ENCODE measurements at regions not wholly inside any gene's neighbourhood (a gene's known extent, or its start where the extent isn't known, plus 50 kb on each side); places are given as distances from the start of the nearest gene placed in this dataset.

- no peak for DNase-seq (ENCODE audit: low spot score)
- in situ Hi-C loops (cut with MboI; ENCODE audit: low pct_unique_long_range_greater_than_20kb, low sequenced_read_pairs, unreplicated experiment): no loop called here
- no peak for TF ChIP-seq CTCF (IDR thresholded peaks at IDR 0.05; ENCODE audit: extremely low read depth, insufficient read depth, missing control alignments)
These were observed 321.8 kb downstream of the TEX29 start for GRCh38 chr13:111642156-111642767.

GRCh38 chr13:111644750-111645149 lies 324.3 kb downstream of the TEX29 start:
- in situ Hi-C loops (cut with MboI; ENCODE audit: low pct_unique_long_range_greater_than_20kb, low sequenced_read_pairs, unreplicated experiment): no loop called here
- no peak for DNase-seq (ENCODE audit: low spot score)
- TF ChIP-seq CTCF (IDR thresholded peaks at IDR 0.05; ENCODE audit: extremely low read depth, insufficient read depth, missing control alignments): no peak

- in situ Hi-C loops (cut with MboI; ENCODE audit: low pct_unique_long_range_greater_than_20kb, low sequenced_read_pairs, unreplicated experiment): no loop called here
- no peak for DNase-seq (ENCODE audit: low spot score)
- TF ChIP-seq CTCF (IDR thresholded peaks at IDR 0.05; ENCODE audit: extremely low read depth, insufficient read depth, missing control alignments): no peak
These were observed 324.8 kb downstream of the TEX29 start for GRCh38 chr13:111645198-111645597.

GRCh38 chr13:111645598-111646455 lies 325.4 kb downstream of the TEX29 start:
- in situ Hi-C loops (cut with MboI; ENCODE audit: low pct_unique_long_range_greater_than_20kb, low sequenced_read_pairs, unreplicated experiment): no loop called here
- no peak for DNase-seq (ENCODE audit: low spot score)
- no peak for TF ChIP-seq CTCF (IDR thresholded peaks at IDR 0.05; ENCODE audit: extremely low read depth, insufficient read depth, missing control alignments)

GRCh38 chr13:111646456-111646855 lies 326.0 kb downstream of the TEX29 start:
- in situ Hi-C loops (cut with MboI; ENCODE audit: low pct_unique_long_range_greater_than_20kb, low sequenced_read_pairs, unreplicated experiment): no loop called here
- DNase-seq (ENCODE audit: low spot score): no peak
- no peak for TF ChIP-seq CTCF (IDR thresholded peaks at IDR 0.05; ENCODE audit: extremely low read depth, insufficient read depth, missing control alignments)

- in situ Hi-C loops (cut with MboI; ENCODE audit: low pct_unique_long_range_greater_than_20kb, low sequenced_read_pairs, unreplicated experiment): no loop called here
- TF ChIP-seq CTCF (IDR thresholded peaks at IDR 0.05; ENCODE audit: extremely low read depth, insufficient read depth, missing control alignments): no peak
- DNase-seq (ENCODE audit: low spot score): no peak
These were observed 328.4 kb downstream of the TEX29 start for GRCh38 chr13:111648885-111649284.
